GM10266 (cell line): ENCODE measurements at regions not wholly inside any gene's neighbourhood (a gene's known extent, or its start where the extent isn't known, plus 50 kb on each side); places are given as distances from the start of the nearest gene placed in this dataset.

Experiments
- DNase-seq: peaks from one replicate; pipeline ENCODE4 v3.0.0; 2012; ENCODE audit errors: extremely low spot score
- CTCF ChIP-seq: IDR thresholded peaks from 2 replicates; pipeline ENCODE4 v1.5.1; 2012; ENCODE audit warnings: mild to moderate bottlenecking, low read depth; ENCODE audit not compliant: control insufficient read depth, insufficient read depth; ENCODE audit errors: missing control alignments

GRCh38 chr11:110878513-110878912 is 166.3 kb upstream of the ARHGAP20 start:
- no peak for DNase-seq

GRCh38 chr11:110874437-110875030 is 162.3 kb upstream of the ARHGAP20 start:
- TF ChIP-seq CTCF, result no peak
- DNase-seq, result no peak

More at GRCh38 chr11:110878513-110878912, 166.3 kb upstream of the ARHGAP20 start:
- no peak for TF ChIP-seq CTCF

- TF ChIP-seq CTCF, result no peak
- DNase-seq, result no peak
Measured at GRCh38 chr11:110873975-110874374, 161.7 kb upstream of the ARHGAP20 start.

- no peak for TF ChIP-seq CTCF
- no peak for DNase-seq
Measured at GRCh38 chr11:110870816-110871522, 158.7 kb upstream of the ARHGAP20 start.

GRCh38 chr11:110867951-110868350 is 155.7 kb upstream of the ARHGAP20 start:
- no peak for TF ChIP-seq CTCF
- DNase-seq, result no peak

- no peak for DNase-seq
- no peak for TF ChIP-seq CTCF
Measured at GRCh38 chr11:110866081-110866480, 153.8 kb upstream of the ARHGAP20 start.

GRCh38 chr11:110862407-110862806 is 150.2 kb upstream of the ARHGAP20 start:
- TF ChIP-seq CTCF, result no peak
- DNase-seq, result no peak
